Esophagus squamous epithelium (tissue), 4 donors: ENCODE measurements at regions not wholly inside any gene's neighbourhood (a gene's known extent, or its start where the extent isn't known, plus 50 kb on each side); places are given as distances from the start of the nearest gene placed in this dataset.

Experiments
- CTCF ChIP-seq, 6 experiments: fragments of 450-650 bp in 4 of 6; fragments of 200-600 bp in 2 of 6; sonication (generic) in 2 of 6; IDR thresholded peaks; one replicate each; pipeline ENCODE4 v1.5.1; 2016 to 2019; ENCODE audit warnings: antibody characterized with exemption in 6 of 6, mild to moderate bottlenecking in 4 of 6, moderate library complexity in 4 of 6
- POLR2A ChIP-seq, 4 donors: fragments of 450-650 bp; IDR thresholded peaks; one replicate each; pipeline ENCODE4 v1.6.1; 2017; ENCODE audit warnings: antibody characterized with exemption in 4 of 4, mild to moderate bottlenecking in 4 of 4, moderate library complexity in 3 of 4

GRCh38 chr11:114847306-114847975, 169.1 kb downstream of the NXPE2 start:
- no peak for TF ChIP-seq POLR2A (IDR thresholded peaks at IDR 0.05)
- no peak for TF ChIP-seq CTCF (IDR thresholded peaks at IDR 0.05)
